ENCODE measurements at regions not wholly inside any gene's neighbourhood (a gene's known extent, or its start where the extent isn't known, plus 50 kb on each side); places are given as distances from the start of the nearest gene placed in this dataset.

- intact Hi-C loops (cut with micrococcal nuclease) = no loop called here
Measured at GRCh38 chr9:80867731-80868130, 821.6 kb downstream of the TLE1 start.

- intact Hi-C loops (cut with micrococcal nuclease) = no loop called here
Measured at GRCh38 chr9:80866576-80867227, 822.6 kb downstream of the TLE1 start.

GRCh38 chr9:80866121-80866520 is 823.2 kb downstream of the TLE1 start:
- intact Hi-C loops (cut with micrococcal nuclease) = no loop called here

GRCh38 chr9:80843028-80843427 is 846.3 kb downstream of the TLE1 start:
- intact Hi-C loops (cut with micrococcal nuclease) = no loop called here

GRCh38 chr9:80842389-80842788 is 847.0 kb downstream of the TLE1 start:
- intact Hi-C loops (cut with micrococcal nuclease) = no loop called here

GRCh38 chr9:80841888-80842287 is 847.5 kb downstream of the TLE1 start:
- intact Hi-C loops (cut with micrococcal nuclease) = no loop called here

- intact Hi-C loops (cut with micrococcal nuclease) = no loop called here
Measured at GRCh38 chr9:80839821-80840675, 849.3 kb downstream of the TLE1 start.

GRCh38 chr9:80836013-80836412 is 853.3 kb downstream of the TLE1 start:
- intact Hi-C loops (cut with micrococcal nuclease) = no loop called here

GRCh38 chr9:80831751-80832150 is 857.6 kb downstream of the TLE1 start:
- intact Hi-C loops (cut with micrococcal nuclease) = no loop called here

- intact Hi-C loops (cut with micrococcal nuclease) = no loop called here
Measured at GRCh38 chr9:80811656-80812055, 877.7 kb downstream of the TLE1 start.

GRCh38 chr9:80811003-80811402 is 878.3 kb downstream of the TLE1 start:
- intact Hi-C loops (cut with micrococcal nuclease) = no loop called here

GRCh38 chr9:80806671-80807070 is 882.7 kb downstream of the TLE1 start:
- intact Hi-C loops (cut with micrococcal nuclease) = no loop called here

GRCh38 chr9:80804873-80805272 is 884.5 kb downstream of the TLE1 start:
- intact Hi-C loops (cut with micrococcal nuclease) = no loop called here

GRCh38 chr9:80797831-80798688 is 891.3 kb downstream of the TLE1 start:
- intact Hi-C loops (cut with micrococcal nuclease) = no loop called here

GRCh38 chr9:80797101-80797829 is 892.1 kb downstream of the TLE1 start:
- intact Hi-C loops (cut with micrococcal nuclease) = no loop called here

GRCh38 chr9:80796632-80797031 is 892.7 kb downstream of the TLE1 start:
- intact Hi-C loops (cut with micrococcal nuclease) = no loop called here

- intact Hi-C loops (cut with micrococcal nuclease) = no loop called here
Measured at GRCh38 chr9:80794197-80794596, 895.1 kb downstream of the TLE1 start.

- intact Hi-C loops (cut with micrococcal nuclease) = no loop called here
Measured at GRCh38 chr9:80793706-80794105, 895.6 kb downstream of the TLE1 start.

- intact Hi-C loops (cut with micrococcal nuclease) = no loop called here
Measured at GRCh38 chr9:80792726-80793125, 896.6 kb downstream of the TLE1 start.

GRCh38 chr9:80791836-80792235 is 897.5 kb downstream of the TLE1 start:
- intact Hi-C loops (cut with micrococcal nuclease) = no loop called here

- intact Hi-C loops (cut with micrococcal nuclease) = no loop called here
Measured at GRCh38 chr9:80790764-80791163, 898.6 kb downstream of the TLE1 start.
